ENCODE measurements at regions not wholly inside any gene's neighbourhood (a gene's known extent, or its start where the extent isn't known, plus 50 kb on each side); places are given as distances from the start of the nearest gene placed in this dataset.

DNA sequence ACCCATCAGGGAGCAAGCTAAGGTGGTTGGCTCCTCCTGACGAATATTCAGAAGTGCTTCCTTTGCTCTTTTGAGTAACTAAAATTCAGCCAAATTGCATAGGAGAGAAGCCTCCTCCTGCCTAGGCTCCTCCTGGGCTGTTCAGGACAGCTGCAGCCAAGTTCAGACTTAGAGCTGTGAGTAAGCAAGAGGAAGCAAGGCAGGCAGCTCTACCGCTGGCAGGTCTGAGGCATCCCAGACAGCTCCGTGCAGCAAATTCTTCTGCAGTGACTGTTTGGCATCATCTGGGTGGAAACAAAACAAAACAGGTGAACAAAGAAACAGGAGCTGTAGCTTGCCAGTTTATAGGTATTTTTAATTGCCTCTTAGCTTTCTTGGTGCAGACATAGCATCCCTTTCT, 421.0 kb downstream of the GADD45G start:
- SMC1A ChIA-PET (ENCODE audit: uncharacterized antibody, unreplicated experiment): interaction anchor here (1.0 kb wide), 1 partner anchor 55 kb away, joined by 3 read pairs; no protein-coding TSS in a partner anchor
- 29% methylated on average over 3 of the region's 3 CpGs for WGBS (ENCODE audit: insufficient coverage, insufficient replicate concordance, low lambda C conversion rate, missing lambda C conversion rate)
- RAD21 ChIA-PET (ENCODE audit: unreplicated experiment): no interaction called here
- TF ChIP-seq SMARCA5 (IDR thresholded peaks at IDR 0.05): no peak
- no peak for TF ChIP-seq ZSCAN29 (IDR thresholded peaks at IDR 0.05)
- TF ChIP-seq, protein P1, sequence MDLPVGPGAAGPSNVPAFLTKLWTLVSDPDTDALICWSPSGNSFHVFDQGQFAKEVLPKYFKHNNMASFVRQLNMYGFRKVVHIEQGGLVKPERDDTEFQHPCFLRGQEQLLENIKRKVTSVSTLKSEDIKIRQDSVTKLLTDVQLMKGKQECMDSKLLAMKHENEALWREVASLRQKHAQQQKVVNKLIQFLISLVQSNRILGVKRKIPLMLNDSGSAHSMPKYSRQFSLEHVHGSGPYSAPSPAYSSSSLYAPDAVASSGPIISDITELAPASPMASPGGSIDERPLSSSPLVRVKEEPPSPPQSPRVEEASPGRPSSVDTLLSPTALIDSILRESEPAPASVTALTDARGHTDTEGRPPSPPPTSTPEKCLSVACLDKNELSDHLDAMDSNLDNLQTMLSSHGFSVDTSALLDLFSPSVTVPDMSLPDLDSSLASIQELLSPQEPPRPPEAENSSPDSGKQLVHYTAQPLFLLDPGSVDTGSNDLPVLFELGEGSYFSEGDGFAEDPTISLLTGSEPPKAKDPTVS (IDR thresholded peaks at IDR 0.05; ENCODE audit: low read depth, low read length): no peak
- TF ChIP-seq IKZF2 (IDR thresholded peaks at IDR 0.05): no peak
- no peak overlapping the region for H3K27ac ChIP-seq (ENCODE audit: control insufficient read depth, insufficient read depth)
- no peaks in the 10 kb centered on the region for H3K36me3 ChIP-seq (ENCODE audit: control insufficient read depth in 2 of 2, insufficient read depth in 2 of 2, low read length in 1 of 2)
- intact Hi-C loops (cut with micrococcal nuclease; ENCODE audit: unreplicated experiment): no loop called here
- H3K27me3 ChIP-seq (replicated peaks in 1 of 2; ENCODE audit: control insufficient read depth in 2 of 2, insufficient read depth in 2 of 2, low read length in 1 of 2): peaks cover 0 to 2% of the 10 kb centered on the region in 2 experiments; a peak in 1 of 4 replicates
- in situ Hi-C loops (cut with MboI): no loop called here
- ATAC-seq (no peak), FAIRE-seq (no peak), DNase-seq (ENCODE audit: low read depth, low spot score) (no peak)
- CTCF ChIA-PET: no interaction called here
- peaks cover 12% of the 10 kb centered on the region for H3K4me1 ChIP-seq (ENCODE audit: control insufficient read depth, insufficient read depth, low read length)
- H3K4me2 ChIP-seq (ENCODE audit: control insufficient read depth, insufficient read depth): no peak overlapping the region
- no peak overlapping the region for H2AFZ ChIP-seq (ENCODE audit: control insufficient read depth, low read depth, low read length)
- POLR2A ChIA-PET: no interaction called here
- H3K9ac ChIP-seq (ENCODE audit: control insufficient read depth, insufficient read depth, low read length): no peak overlapping the region
- no peaks in the 10 kb centered on the region for H3K79me2 ChIP-seq (ENCODE audit: control insufficient read depth, insufficient read depth, low read length)
- H3K4me3 ChIP-seq: no peak overlapping the region
- no peaks in the 10 kb centered on the region; the same call in 2 of the 3 replicates for H3K9me3 ChIP-seq (replicated peaks; ENCODE audit: control insufficient read depth, insufficient read depth, low read length)
- no TSS peak for BruUV-seq (replicated peaks)
- no peaks in the 10 kb centered on the region; the same call in none of the 2 replicates for H4K20me1 ChIP-seq (ENCODE audit: control insufficient read depth, insufficient read depth)

DNA sequence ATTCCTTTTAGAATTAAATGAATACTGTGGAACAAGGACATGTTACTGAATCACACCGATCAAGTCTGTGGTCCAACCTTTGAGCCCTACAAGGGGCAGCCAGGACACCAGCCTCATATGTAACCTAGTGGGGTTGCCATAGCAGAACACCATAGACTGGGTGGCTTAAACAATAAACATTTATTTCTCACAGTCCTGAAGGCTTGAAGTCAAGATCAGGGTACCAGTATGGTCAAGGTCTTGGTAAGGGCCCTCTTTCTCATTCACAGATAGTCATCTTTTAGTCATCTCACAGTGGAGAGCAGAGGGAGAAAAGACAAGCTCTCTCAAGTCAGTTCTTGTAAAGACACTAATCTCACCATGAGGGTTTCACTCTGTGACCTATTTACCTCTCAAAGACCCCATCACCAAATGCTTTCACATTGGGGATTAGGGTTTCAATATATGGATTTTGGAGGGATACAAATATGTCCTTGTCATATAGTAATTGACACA, 422.5 kb downstream of the GADD45G start:
- no peaks in the 10 kb centered on the region; the same call in none of the 2 replicates for H4K20me1 ChIP-seq (ENCODE audit: control insufficient read depth, insufficient read depth)
- 10% methylated on average over 1 of the region's 1 CpG for WGBS (ENCODE audit: insufficient coverage, insufficient replicate concordance, low lambda C conversion rate, missing lambda C conversion rate)
- H3K27me3 ChIP-seq (replicated peaks in 1 of 2; ENCODE audit: control insufficient read depth in 2 of 2, insufficient read depth in 2 of 2, low read length in 1 of 2): peaks cover 0 to 4% of the 10 kb centered on the region in 2 experiments; a peak in 1 of 4 replicates
- no peaks in the 10 kb centered on the region for H3K36me3 ChIP-seq (ENCODE audit: control insufficient read depth in 2 of 2, insufficient read depth in 2 of 2, low read length in 1 of 2)
- no TSS peak for BruUV-seq (replicated peaks)
- CTCF ChIA-PET: no interaction called here
- H3K79me2 ChIP-seq (ENCODE audit: control insufficient read depth, insufficient read depth, low read length): no peaks in the 10 kb centered on the region
- H3K4me2 ChIP-seq (ENCODE audit: control insufficient read depth, insufficient read depth): no peak overlapping the region
- intact Hi-C loops (cut with micrococcal nuclease; ENCODE audit: unreplicated experiment): no loop called here
- FAIRE-seq (no peak), DNase-seq (ENCODE audit: low read depth, low spot score) (no peak), ATAC-seq (no peak)
- H3K4me3 ChIP-seq: no peak overlapping the region
- no peak overlapping the region for H3K27ac ChIP-seq (ENCODE audit: control insufficient read depth, insufficient read depth)
- RAD21 ChIA-PET (ENCODE audit: unreplicated experiment): no interaction called here
- no peaks in the 10 kb centered on the region; the same call in 2 of the 3 replicates for H3K9me3 ChIP-seq (replicated peaks; ENCODE audit: control insufficient read depth, insufficient read depth, low read length)
- no peak overlapping the region for H2AFZ ChIP-seq (ENCODE audit: control insufficient read depth, low read depth, low read length)
- H3K9ac ChIP-seq (ENCODE audit: control insufficient read depth, insufficient read depth, low read length): no peak overlapping the region
- peaks cover 12% of the 10 kb centered on the region for H3K4me1 ChIP-seq (ENCODE audit: control insufficient read depth, insufficient read depth, low read length)
- in situ Hi-C loops (cut with MboI): no loop called here
- SMC1A ChIA-PET (ENCODE audit: uncharacterized antibody, unreplicated experiment): no interaction called here
- POLR2A ChIA-PET: no interaction called here
- no peak for TF ChIP-seq CEBPB (IDR thresholded peaks at IDR 0.05; ENCODE audit: borderline replicate concordance in 1 of 2, low read depth in 2 of 2, low read length in 2 of 2)
- no peak for TF ChIP-seq POLR2AphosphoS2 (IDR thresholded peaks at IDR 0.05; ENCODE audit: low read depth, low read length)
- TF ChIP-seq, protein P2, sequence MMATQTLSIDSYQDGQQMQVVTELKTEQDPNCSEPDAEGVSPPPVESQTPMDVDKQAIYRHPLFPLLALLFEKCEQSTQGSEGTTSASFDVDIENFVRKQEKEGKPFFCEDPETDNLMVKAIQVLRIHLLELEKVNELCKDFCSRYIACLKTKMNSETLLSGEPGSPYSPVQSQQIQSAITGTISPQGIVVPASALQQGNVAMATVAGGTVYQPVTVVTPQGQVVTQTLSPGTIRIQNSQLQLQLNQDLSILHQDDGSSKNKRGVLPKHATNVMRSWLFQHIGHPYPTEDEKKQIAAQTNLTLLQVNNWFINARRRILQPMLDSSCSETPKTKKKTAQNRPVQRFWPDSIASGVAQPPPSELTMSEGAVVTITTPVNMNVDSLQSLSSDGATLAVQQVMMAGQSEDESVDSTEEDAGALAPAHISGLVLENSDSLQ (IDR thresholded peaks at IDR 0.05): no peak
- TF ChIP-seq, protein P3, sequence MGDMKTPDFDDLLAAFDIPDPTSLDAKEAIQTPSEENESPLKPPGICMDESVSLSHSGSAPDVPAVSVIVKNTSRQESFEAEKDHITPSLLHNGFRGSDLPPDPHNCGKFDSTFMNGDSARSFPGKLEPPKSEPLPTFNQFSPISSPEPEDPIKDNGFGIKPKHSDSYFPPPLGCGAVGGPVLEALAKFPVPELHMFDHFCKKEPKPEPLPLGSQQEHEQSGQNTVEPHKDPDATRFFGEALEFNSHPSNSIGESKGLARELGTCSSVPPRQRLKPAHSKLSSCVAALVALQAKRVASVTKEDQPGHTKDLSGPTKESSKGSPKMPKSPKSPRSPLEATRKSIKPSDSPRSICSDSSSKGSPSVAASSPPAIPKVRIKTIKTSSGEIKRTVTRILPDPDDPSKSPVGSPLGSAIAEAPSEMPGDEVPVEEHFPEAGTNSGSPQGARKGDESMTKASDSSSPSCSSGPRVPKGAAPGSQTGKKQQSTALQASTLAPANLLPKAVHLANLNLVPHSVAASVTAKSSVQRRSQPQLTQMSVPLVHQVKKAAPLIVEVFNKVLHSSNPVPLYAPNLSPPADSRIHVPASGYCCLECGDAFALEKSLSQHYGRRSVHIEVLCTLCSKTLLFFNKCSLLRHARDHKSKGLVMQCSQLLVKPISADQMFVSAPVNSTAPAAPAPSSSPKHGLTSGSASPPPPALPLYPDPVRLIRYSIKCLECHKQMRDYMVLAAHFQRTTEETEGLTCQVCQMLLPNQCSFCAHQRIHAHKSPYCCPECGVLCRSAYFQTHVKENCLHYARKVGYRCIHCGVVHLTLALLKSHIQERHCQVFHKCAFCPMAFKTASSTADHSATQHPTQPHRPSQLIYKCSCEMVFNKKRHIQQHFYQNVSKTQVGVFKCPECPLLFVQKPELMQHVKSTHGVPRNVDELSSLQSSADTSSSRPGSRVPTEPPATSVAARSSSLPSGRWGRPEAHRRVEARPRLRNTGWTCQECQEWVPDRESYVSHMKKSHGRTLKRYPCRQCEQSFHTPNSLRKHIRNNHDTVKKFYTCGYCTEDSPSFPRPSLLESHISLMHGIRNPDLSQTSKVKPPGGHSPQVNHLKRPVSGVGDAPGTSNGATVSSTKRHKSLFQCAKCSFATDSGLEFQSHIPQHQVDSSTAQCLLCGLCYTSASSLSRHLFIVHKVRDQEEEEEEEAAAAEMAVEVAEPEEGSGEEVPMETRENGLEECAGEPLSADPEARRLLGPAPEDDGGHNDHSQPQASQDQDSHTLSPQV (IDR thresholded peaks at IDR 0.05): no peak
- TF ChIP-seq RUNX3 (IDR thresholded peaks at IDR 0.05; ENCODE audit: low read length): no peak
